WI38 (cell line): ENCODE measurements at regions not wholly inside any gene's neighbourhood (a gene's known extent, or its start where the extent isn't known, plus 50 kb on each side); places are given as distances from the start of the nearest gene placed in this dataset.

Experiments
- H3K4me3 ChIP-seq: 2 replicates; pipeline ENCODE4 v1.5.1; 2011; ENCODE audit warnings: low read depth, mild to moderate bottlenecking, control low read depth, low read length
- TF ChIP-seq, protein P1 (sequence below): IDR thresholded peaks from 2 replicates; pipeline ENCODE4 v1.5.1; 2012; ENCODE audit warnings: low read depth, mild to moderate bottlenecking, control low read depth, low read length

DNA sequence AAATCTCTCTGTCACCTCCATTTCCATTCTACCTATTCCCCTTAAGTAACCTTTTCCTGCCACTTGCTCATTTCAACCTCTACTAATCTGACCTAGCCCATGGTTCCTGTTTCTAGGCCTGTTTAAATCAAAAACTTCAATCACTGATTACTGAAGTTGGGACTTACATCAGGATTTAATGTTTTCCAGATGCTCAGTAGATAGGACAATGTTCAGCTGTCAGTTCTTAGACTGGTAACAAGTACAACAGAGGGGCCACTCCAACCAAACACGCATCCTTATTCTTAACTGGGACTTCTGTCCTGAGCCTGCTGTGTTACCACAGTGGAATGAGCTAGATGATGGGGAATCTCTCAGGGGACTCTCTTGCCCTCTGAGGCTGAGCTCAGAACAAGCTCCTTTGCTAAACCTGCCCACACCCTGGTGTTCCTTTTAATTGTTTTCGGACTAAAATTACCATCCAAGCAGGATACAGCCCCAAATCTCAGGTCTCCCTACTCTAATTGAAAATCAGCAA, 974.6 kb downstream of the TTLL7 start:
- H3K4me3 ChIP-seq: no peak overlapping the region
- TF ChIP-seq, protein P1, sequence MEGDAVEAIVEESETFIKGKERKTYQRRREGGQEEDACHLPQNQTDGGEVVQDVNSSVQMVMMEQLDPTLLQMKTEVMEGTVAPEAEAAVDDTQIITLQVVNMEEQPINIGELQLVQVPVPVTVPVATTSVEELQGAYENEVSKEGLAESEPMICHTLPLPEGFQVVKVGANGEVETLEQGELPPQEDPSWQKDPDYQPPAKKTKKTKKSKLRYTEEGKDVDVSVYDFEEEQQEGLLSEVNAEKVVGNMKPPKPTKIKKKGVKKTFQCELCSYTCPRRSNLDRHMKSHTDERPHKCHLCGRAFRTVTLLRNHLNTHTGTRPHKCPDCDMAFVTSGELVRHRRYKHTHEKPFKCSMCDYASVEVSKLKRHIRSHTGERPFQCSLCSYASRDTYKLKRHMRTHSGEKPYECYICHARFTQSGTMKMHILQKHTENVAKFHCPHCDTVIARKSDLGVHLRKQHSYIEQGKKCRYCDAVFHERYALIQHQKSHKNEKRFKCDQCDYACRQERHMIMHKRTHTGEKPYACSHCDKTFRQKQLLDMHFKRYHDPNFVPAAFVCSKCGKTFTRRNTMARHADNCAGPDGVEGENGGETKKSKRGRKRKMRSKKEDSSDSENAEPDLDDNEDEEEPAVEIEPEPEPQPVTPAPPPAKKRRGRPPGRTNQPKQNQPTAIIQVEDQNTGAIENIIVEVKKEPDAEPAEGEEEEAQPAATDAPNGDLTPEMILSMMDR: no peak

DNA sequence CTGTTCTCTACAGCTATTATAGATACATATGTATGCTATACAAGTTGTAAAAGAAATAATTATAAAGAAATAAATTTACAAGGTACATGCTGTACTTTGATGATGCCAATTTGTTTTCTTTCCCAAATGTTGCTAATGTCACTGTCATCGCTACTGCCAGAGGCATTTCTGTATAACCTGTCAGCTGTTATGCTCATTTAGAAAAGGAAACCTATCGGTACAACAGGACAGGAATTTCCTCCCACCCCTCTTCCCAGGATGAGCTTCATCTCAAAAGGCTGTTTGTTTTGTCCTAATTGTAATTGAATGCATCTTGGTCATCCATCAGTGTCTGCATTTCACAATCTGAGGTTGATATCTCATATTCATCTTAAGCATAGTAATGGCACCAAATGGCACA, 975.7 kb downstream of the TTLL7 start:
- H3K4me3 ChIP-seq: no peak overlapping the region
- TF ChIP-seq, protein P1: no peak

DNA sequence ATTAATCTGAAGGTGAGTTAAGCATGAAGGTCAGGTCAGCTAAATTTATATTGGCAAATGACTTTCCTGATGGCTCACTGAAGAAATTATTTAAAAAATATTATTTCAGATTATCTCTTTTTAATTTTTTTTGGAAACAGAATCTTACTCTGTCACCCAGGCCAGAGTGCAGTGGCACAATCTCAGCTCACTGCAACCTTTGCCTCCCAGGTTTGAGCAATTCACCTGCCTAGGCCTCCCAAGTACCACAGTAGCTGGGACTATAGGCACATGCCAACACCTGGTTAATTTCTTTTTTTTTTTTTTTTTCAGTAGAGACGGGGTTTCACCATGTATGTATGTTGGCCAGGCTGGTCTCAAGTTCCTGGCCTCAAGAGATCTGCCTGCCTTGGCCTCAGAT, 976.7 kb downstream of the TTLL7 start:
- no peak overlapping the region for H3K4me3 ChIP-seq
- TF ChIP-seq, protein P1: no peak

DNA sequence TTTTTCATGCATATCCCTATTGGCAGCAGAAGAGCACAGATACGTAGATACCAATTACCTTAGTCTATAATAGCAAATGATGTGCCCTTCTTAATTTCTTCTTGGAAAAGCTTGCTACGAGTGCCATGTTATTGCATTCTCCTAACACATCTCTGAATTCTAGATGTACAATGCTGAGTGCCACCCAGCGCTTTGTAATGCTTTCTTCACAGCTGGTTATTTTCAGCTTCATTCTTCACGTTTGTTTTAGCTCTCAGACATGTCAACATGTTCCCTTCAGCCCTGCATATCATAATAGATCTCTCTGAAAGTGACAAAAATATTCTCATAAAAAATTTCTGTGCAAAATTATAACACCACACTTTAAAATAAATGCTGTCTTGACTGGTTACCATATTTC, 981.2 kb downstream of the TTLL7 start:
- TF ChIP-seq, protein P1: no peak
- H3K4me3 ChIP-seq: no peak overlapping the region

DNA sequence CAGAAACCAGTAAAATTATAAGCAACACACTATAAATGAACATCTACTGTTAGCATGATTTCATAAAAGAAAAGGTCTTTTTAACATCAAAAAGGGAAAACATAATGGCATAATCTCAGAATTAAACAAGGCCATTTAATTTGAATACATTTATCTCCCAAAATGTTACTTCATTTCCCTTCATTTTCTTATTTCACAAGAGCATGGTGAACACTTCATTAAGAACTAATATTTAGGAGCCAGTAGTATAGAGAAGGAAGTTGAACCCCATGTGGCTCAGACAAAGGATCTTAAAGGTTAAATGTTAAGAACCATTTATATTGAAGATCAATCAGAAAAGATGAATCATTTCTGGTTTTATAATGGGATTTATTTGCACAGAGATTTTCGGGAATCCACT, 981.7 kb downstream of the TTLL7 start:
- no peak overlapping the region for H3K4me3 ChIP-seq
- TF ChIP-seq, protein P1: no peak

DNA sequence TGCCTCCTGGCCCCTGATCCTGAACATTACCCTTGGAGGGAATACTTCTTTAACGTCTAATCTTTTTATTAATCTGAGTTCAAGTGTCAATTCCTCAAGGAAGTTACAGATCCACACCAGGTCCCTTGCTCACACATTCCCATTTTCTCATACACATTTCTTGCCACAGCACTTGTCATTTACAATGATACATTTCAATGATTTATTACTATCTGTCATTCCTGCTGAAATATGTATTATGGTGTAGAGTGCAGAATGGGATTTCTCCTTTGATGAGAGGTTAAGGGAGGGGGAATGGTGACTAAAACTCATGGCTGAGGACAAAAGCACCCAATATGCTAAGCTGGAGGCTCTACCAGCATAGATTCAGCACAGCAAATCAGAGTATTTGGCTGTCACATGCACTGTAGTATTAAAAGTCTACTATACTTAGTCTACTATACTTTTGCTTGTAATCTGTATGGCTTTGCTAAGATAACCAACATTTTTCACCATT, 982.5 kb downstream of the TTLL7 start:
- no peak overlapping the region for H3K4me3 ChIP-seq
- TF ChIP-seq, protein P1: no peak

DNA sequence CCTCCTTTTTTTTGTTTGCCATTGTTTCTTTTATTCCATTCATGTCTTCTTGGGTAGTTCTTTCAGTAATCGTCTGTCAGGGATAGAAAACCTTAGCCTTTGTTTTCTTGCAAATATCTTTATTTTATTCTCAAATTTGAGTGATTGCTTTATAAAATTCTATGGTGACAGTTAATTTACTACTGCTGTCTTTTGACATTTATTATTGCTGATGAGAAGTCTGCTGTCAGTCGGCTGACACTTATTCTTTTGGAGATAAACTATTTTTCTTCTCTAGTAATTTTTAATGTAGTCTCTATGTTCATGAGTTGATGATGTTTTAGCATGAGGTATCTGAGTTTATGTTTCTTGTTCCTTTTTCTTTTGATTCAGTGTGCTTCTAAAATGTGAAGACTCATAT, 983.8 kb downstream of the TTLL7 start:
- no peak overlapping the region for H3K4me3 ChIP-seq
- TF ChIP-seq, protein P1: no peak
